K562 (cell line): ENCODE measurements at regions not wholly inside any gene's neighbourhood (a gene's known extent, or its start where the extent isn't known, plus 50 kb on each side); places are given as distances from the start of the nearest gene placed in this dataset.

Experiments
- ATAC-seq: fragments of 200-7000 bp; cut with Tn5 transposase; 3 replicates; pipeline ENCODE4 v1.9.1; 2020; ENCODE audit warnings: moderate library complexity
- BruUV-seq: library from RNA; stranded (reverse); fragments of 400-500 nt; replicated peaks from 2 replicates; lab custom pipeline; 2021; lab: Mats Ljungman, UMichigan
- CTCF ChIA-PET: fragments of 300-600 bp; formaldehyde crosslinking; extraction: SDS; loops from one replicate; lab custom pipeline; 2021; ENCODE audit warnings: low intra/inter-chr PET ratio; lab: Yijun Ruan, JAX
- POLR2A ChIA-PET: fragments of 300-600, 350-650 bp; sonication (Branson Sonifier 250); formaldehyde crosslinking; extraction: SDS; loops from one replicate; lab custom pipeline; 2021; ENCODE audit warnings: antibody characterized with exemption, inconsistent platforms; lab: Yijun Ruan, JAX
- DNase-seq, 4 experiments: peaks; one replicate each; pipeline versions ENCODE4 v3.0.0 to v3.0.0-alpha.2; 2011 to 2018; ENCODE audit warnings: low spot score in 3 of 4, mixed read lengths in 3 of 4; ENCODE audit errors: extremely low read depth in 1 of 4
- FAIRE-seq: peaks from 2 replicates; lab custom pipeline; 2011; peaks lifted over from hg19 to GRCh38; lab: Jason Lieb, UNC
- H2AFZ ChIP-seq: 2 replicates; pipeline ENCODE4 v1.6.0; 2011; ENCODE audit warnings: low read depth, low read length, control low read depth, inconsistent platforms
- H3K27ac ChIP-seq: fragments of 200-600 bp; 3 replicates; pipeline ENCODE4 v1.8.0; 2011; ENCODE audit warnings: low read depth, mild to moderate bottlenecking, control low read depth, inconsistent platforms, low read length, moderate library complexity, mixed read lengths; ENCODE audit errors: extremely low read depth
- H3K27me3 ChIP-seq, 2 experiments: fragments of 300-600 bp in 1 of 2; 2 replicates in 1 of 2; 3 replicates in 1 of 2; pipeline versions ENCODE4 v1.6.0 to v1.8.0; 2011; ENCODE audit warnings: inconsistent platforms in 2 of 2, low read length in 2 of 2, mild to moderate bottlenecking in 1 of 2, mixed read lengths in 1 of 2, moderate library complexity in 1 of 2; ENCODE audit not compliant: control insufficient read depth in 2 of 2, insufficient read depth in 2 of 2
- H3K36me3 ChIP-seq: fragments of 300-600 bp; 3 replicates; pipeline ENCODE4 v1.8.0; 2011; ENCODE audit warnings: mild to moderate bottlenecking, low read length, inconsistent platforms; ENCODE audit not compliant: control insufficient read depth, insufficient read depth
- H3K4me1 ChIP-seq, 2 experiments: fragments of 200-600 bp in 1 of 2; replicated peaks in 1 of 2; 2 replicates in 1 of 2; 3 replicates in 1 of 2; pipeline versions ENCODE4 v1.5.1 to v1.8.0; 2011; ENCODE audit warnings: inconsistent platforms in 2 of 2, low read length in 2 of 2, mild to moderate bottlenecking in 1 of 2, mixed read lengths in 1 of 2, moderate library complexity in 1 of 2; ENCODE audit not compliant: control insufficient read depth in 2 of 2, insufficient read depth in 2 of 2
- H3K4me2 ChIP-seq: 2 replicates; pipeline ENCODE4 v1.6.1; 2011; ENCODE audit warnings: low read length, control low read depth, inconsistent platforms, mixed read lengths; ENCODE audit not compliant: insufficient read depth
- H3K4me3 ChIP-seq: fragments of 200-600 bp; sonication (generic), shearing (Covaris generic); 2 replicates; pipeline ENCODE4 v1.5.1; 2016; ENCODE audit warnings: control low read depth, inconsistent platforms
- H3K79me2 ChIP-seq: fragments of 200-600 bp; 3 replicates; pipeline ENCODE4 v1.8.0; 2011; ENCODE audit warnings: low read length, inconsistent platforms; ENCODE audit not compliant: control insufficient read depth, insufficient read depth
- H3K9ac ChIP-seq, 2 experiments: 2 replicates each; pipeline versions ENCODE4 v1.6.0 to v1.6.1; 2011; ENCODE audit warnings: low read depth in 2 of 2, low read length in 2 of 2, control low read depth in 1 of 2, inconsistent platforms in 1 of 2, mild to moderate bottlenecking in 1 of 2, mixed read lengths in 1 of 2; ENCODE audit not compliant: insufficient read depth in 1 of 2
- H3K9me1 ChIP-seq: one replicate; pipeline ENCODE4 v1.6.0; 2011; ENCODE audit warnings: inconsistent platforms, mild to moderate bottlenecking, low read length, moderate library complexity; ENCODE audit not compliant: control insufficient read depth, insufficient read depth
- H3K9me3 ChIP-seq: replicated peaks from 2 replicates; pipeline ENCODE4 v1.5.1; 2011; ENCODE audit warnings: low read depth, low read length, inconsistent platforms; ENCODE audit not compliant: control insufficient read depth, insufficient read depth
- H4K20me1 ChIP-seq: replicated peaks from 2 replicates; pipeline ENCODE4 v1.6.1; 2011; ENCODE audit warnings: low read length, inconsistent platforms, mixed read lengths; ENCODE audit not compliant: control insufficient read depth, insufficient read depth
- ATF3 ChIP-seq, 2 experiments: fragments of 450-650 bp in 1 of 2; sonication (generic) in 1 of 2; formaldehyde crosslinking in 1 of 2; IDR thresholded peaks in 1 of 2; conservative IDR thresholded peaks in 1 of 2; 2 replicates each; pipeline versions ENCODE4 v1.6.1 to v1.8.1; 2016 to 2023; ENCODE audit warnings: mild to moderate bottlenecking in 2 of 2, moderate library complexity in 2 of 2, inconsistent platforms in 1 of 2, missing genetic modification reagents in 1 of 2
- BRF1 ChIP-seq: IDR thresholded peaks from 3 replicates; pipeline ENCODE4 v1.6.1; 2011; ENCODE audit warnings: borderline replicate concordance, mild to moderate bottlenecking; ENCODE audit not compliant: insufficient read length; ENCODE audit errors: extremely low read depth
- DNMT1 ChIP-seq: fragments of 450-650 bp; IDR thresholded peaks from 2 replicates; pipeline ENCODE4 v1.6.1; 2016; ENCODE audit warnings: antibody characterized with exemption, mild to moderate bottlenecking
- FOXJ3 ChIP-seq: sonication (generic); formaldehyde crosslinking; IDR thresholded peaks from 2 replicates; pipeline ENCODE4 v1.4.0; 2020; ENCODE audit warnings: mild to moderate bottlenecking, missing genetic modification reagents
- HDAC1 ChIP-seq, 2 experiments: fragments of 450-650 bp; IDR thresholded peaks; 2 replicates each; pipeline ENCODE4 v1.6.1; 2016 to 2017; ENCODE audit warnings: inconsistent platforms in 1 of 2, mild to moderate bottlenecking in 1 of 2, moderate library complexity in 1 of 2
- HDAC2 ChIP-seq: fragments of 450-650 bp; IDR thresholded peaks from 2 replicates; pipeline ENCODE4 v1.6.1; 2016; ENCODE audit warnings: mild to moderate bottlenecking
- HNRNPL ChIP-seq: fragments of 200-400 bp; formaldehyde crosslinking; IDR thresholded peaks from 2 replicates; pipeline ENCODE4 v1.6.1; 2017; ENCODE audit warnings: low read depth, mild to moderate bottlenecking, low read length
- MEIS2 ChIP-seq: fragments of 450-650 bp; IDR thresholded peaks from 2 replicates; pipeline ENCODE4 v1.6.1; 2014; ENCODE audit warnings: mild to moderate bottlenecking; ENCODE audit not compliant: partially characterized antibody
- NCOA1 ChIP-seq: fragments of 450-650 bp; IDR thresholded peaks from 2 replicates; pipeline ENCODE4 v1.6.1; 2016; ENCODE audit warnings: low read depth
- PHB ChIP-seq: fragments of 250-450 bp; sonication (Bioruptor Pico); IDR thresholded peaks from 2 replicates; pipeline ENCODE4 v1.5.0; 2021
- RBM14 ChIP-seq: fragments of 200-400 bp; formaldehyde crosslinking; IDR thresholded peaks from 2 replicates; pipeline ENCODE4 v1.6.1; 2018; ENCODE audit warnings: low read depth, mild to moderate bottlenecking, low read length, moderate library complexity, borderline replicate concordance; ENCODE audit not compliant: insufficient read depth
- SMAD4 ChIP-seq: fragments of 250-450 bp; sonication (Bioruptor Pico); conservative IDR thresholded peaks from 2 replicates; pipeline ENCODE4 v1.8.0; 2021; ENCODE audit warnings: inconsistent platforms, mild to moderate bottlenecking, moderate library complexity
- SRSF7 ChIP-seq: fragments of 200-400 bp; formaldehyde crosslinking; optimal IDR thresholded peaks from 2 replicates; pipeline ENCODE3; 2017; ENCODE audit warnings: mild to moderate bottlenecking, low read depth, low read length
- TCF15 ChIP-seq: fragments of 250-450 bp; sonication (Bioruptor Pico); IDR thresholded peaks from 2 replicates; pipeline ENCODE4 v1.8.0; 2022; ENCODE audit warnings: moderate library complexity, mild to moderate bottlenecking, inconsistent platforms
- XRCC4 ChIP-seq: IDR thresholded peaks from one replicate; pipeline ENCODE4 v1.6.1; 2011; ENCODE audit not compliant: insufficient read depth, insufficient read length; ENCODE audit errors: extremely low read depth
- ZFP36 ChIP-seq: fragments of 150-350 bp; IDR thresholded peaks from 2 replicates; pipeline ENCODE4 v1.6.1; 2018; ENCODE audit warnings: low read length, low read depth; ENCODE audit not compliant: partially characterized antibody
- ZNF124 ChIP-seq: sonication (generic); formaldehyde crosslinking; IDR thresholded peaks from 2 replicates; pipeline ENCODE4 v1.8.1; 2022; ENCODE audit warnings: missing genetic modification reagents
- WGBS: fragments of 100-300 bp; shearing (Covaris generic); methylation state at CpG from one replicate; pipeline ENCODE4 v1.1.6; 2016; ENCODE audit warnings: low coverage, mixed read lengths; ENCODE audit not compliant: insufficient coverage; ENCODE audit errors: missing lambda C conversion rate; 5-methylcytosine and 5-hydroxymethylcytosine counted together
- in situ Hi-C: fragments of 300-500 bp; cut with MboI; formaldehyde crosslinking; loops from 4 replicates; pipeline ENCODE4 v1.15.0; 2018; ENCODE audit warnings: inconsistent platforms, mixed read lengths
- intact Hi-C: fragments of 100-400 bp; cut with micrococcal nuclease; formaldehyde crosslinking; loops from 2 replicates; pipeline ENCODE4 v1.14.2; 2022

DNA sequence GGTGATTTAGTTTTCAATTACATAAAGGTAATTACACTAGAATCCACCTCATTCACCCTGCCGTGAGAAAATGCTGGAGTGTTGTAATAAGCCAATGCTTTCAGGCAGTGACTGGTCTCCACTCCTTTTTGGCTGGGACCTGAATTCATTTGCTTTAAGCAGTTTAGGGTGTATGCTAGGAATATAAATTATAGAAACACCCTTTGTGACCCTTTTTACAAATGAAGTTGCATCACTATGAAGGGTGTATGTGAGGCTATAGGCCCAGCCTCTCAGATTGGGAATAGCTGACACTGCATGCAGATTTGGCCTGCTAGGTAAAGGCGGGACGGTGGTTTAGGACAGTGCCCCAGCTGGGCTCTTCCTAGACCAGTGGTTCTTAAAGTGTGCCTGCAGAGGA lies 50.8 kb upstream of the NFE2L2 start:
- ChIA-PET CTCF (no interaction called here), POLR2A (interaction anchor here (0.9 to 1.6 kb wide), 3 partner anchors 10 to 16 kb away, joined by 3 read pairs; no protein-coding TSS in a partner anchor)
- Histone ChIP-seq H3K79me2 (no peaks in the 10 kb centered on the region), H3K36me3 (no peaks in the 10 kb centered on the region), H3K27me3 (no peaks in the 10 kb centered on the region), H3K4me2 (no peak overlapping the region), H3K4me1 (peaks cover 0 to 5% of the 10 kb centered on the region in 2 experiments; a peak in 1 of 5 replicates), H3K4me3 (no peak overlapping the region), H3K27ac (no peak overlapping the region), H3K9me1 (no peaks in the 10 kb centered on the region), H3K9me3 (no peaks in the 10 kb centered on the region), H3K9ac (no peak overlapping the region), H4K20me1 (no peaks in the 10 kb centered on the region), H2AFZ (no peak overlapping the region)
- peak; percentile 34; the same call in 2 of the 3 replicates for ATAC-seq
- 72% methylated on average over 3 of the region's 3 CpGs for WGBS
- BruUV-seq: no TSS peak
- in situ Hi-C loops: no loop called here
- intact Hi-C loops: no loop called here
- DNase-seq: no peak
- TF ChIP-seq TCF15 (CRISPR knock-in tag) (no peak), ATF3 (IDR thresholded peaks at IDR 0.05) (0 out of 2 replicates have a peak, but pooled peaks have one; percentile 16), ATF3 (CRISPR knock-in tag; conservative IDR thresholded peaks at IDR 0.05) (no peak)
- no peak for FAIRE-seq

GRCh38 chr2:177316756-177317155 lies 52.2 kb upstream of the NFE2L2 start:
- TF ChIP-seq RBM14 (no peak), FOXJ3 (CRISPR knock-in tag) (no peak), HDAC1 (IDR thresholded peaks at IDR 0.05) (no peak), PHB (CRISPR knock-in tag) (no peak), XRCC4 (no peak), HNRNPL (no peak), MEIS2 (no peak), ZFP36 (no peak), DNMT1 (no peak), SRSF7 (no peak), BRF1 (no peak), ZNF124 (no peak), SMAD4 (CRISPR knock-in tag) (no peak), NCOA1 (no peak), HDAC2 (no peak)
- ATAC-seq: no peak
- H3K9me1 ChIP-seq: no peaks in the 10 kb centered on the region
- no peaks in the 10 kb centered on the region for H3K9me3 ChIP-seq
- BruUV-seq: no TSS peak
- no peaks in the 10 kb centered on the region for H3K79me2 ChIP-seq
- no peak for DNase-seq
- ChIA-PET POLR2A (no interaction called here), CTCF (no interaction called here)
- WGBS: 32% methylated on average over 1 of the region's 1 CpG
- no peak for FAIRE-seq
- no peaks in the 10 kb centered on the region for H4K20me1 ChIP-seq
- no peaks in the 10 kb centered on the region for H3K36me3 ChIP-seq
- no peak overlapping the region for H3K4me2 ChIP-seq
- in situ Hi-C loops (no loop called here), intact Hi-C loops (no loop called here)
- H3K9ac ChIP-seq: no peak overlapping the region
- H3K4me1 ChIP-seq: peaks cover 0 to 5% of the 10 kb centered on the region in 2 experiments; a peak in 1 of 5 replicates
- H3K27ac ChIP-seq: no peak overlapping the region
- H3K27me3 ChIP-seq: no peaks in the 10 kb centered on the region
- H3K4me3 ChIP-seq: no peak overlapping the region
- no peak overlapping the region for H2AFZ ChIP-seq
